ENCODE measurements at regions not wholly inside any gene's neighbourhood (a gene's known extent, or its start where the extent isn't known, plus 50 kb on each side); places are given as distances from the start of the nearest gene placed in this dataset.

DNA sequence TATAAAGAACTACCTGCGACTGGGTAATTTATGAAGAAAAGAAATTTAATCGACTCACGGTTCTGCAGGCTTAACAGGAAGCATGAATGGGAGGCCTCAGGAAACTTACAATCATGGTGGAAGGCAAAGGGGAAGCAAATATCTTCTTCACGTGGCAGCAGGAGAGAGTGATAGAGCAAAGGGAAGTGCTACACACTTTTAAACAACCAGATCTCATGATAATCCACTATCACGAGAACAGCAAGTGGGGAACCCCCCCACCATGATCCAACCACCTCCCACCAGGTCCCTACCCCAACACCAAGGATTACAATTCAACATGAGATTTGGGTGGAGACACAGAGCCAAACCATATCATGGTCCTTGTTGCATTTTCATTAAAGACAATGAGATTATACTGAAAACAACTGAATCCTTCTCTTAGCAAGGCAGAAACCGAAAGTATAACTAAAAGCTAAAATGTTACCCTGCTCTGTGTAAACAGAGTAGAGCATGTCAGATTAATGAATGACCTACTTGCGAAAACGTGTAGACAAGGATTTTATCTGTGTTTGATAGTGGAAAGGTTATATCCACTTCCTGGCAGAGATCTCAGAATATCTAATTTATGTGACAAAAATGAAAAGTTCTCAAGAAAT lies 60.1 kb upstream of the RBBP8 start:
- Histone ChIP-seq H3K27me3 (ENCODE audit: low read depth) (no peaks in the 10 kb centered on the region), H3K36me3 (no peaks in the 10 kb centered on the region), H3K4me3 (no peak overlapping the region), H3K27ac (peak overlapping the region; percentile 40), H3K4me1 (peaks cover 10% of the 10 kb centered on the region), H3K9me3 (no peaks in the 10 kb centered on the region)
- TF ChIP-seq, protein P1, sequence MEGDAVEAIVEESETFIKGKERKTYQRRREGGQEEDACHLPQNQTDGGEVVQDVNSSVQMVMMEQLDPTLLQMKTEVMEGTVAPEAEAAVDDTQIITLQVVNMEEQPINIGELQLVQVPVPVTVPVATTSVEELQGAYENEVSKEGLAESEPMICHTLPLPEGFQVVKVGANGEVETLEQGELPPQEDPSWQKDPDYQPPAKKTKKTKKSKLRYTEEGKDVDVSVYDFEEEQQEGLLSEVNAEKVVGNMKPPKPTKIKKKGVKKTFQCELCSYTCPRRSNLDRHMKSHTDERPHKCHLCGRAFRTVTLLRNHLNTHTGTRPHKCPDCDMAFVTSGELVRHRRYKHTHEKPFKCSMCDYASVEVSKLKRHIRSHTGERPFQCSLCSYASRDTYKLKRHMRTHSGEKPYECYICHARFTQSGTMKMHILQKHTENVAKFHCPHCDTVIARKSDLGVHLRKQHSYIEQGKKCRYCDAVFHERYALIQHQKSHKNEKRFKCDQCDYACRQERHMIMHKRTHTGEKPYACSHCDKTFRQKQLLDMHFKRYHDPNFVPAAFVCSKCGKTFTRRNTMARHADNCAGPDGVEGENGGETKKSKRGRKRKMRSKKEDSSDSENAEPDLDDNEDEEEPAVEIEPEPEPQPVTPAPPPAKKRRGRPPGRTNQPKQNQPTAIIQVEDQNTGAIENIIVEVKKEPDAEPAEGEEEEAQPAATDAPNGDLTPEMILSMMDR (IDR thresholded peaks at IDR 0.05): no peak
- intact Hi-C loops (cut with DNase I): no loop called here
- ATAC-seq (peak; percentile 51 to 86), DNase-seq (no peak)

DNA sequence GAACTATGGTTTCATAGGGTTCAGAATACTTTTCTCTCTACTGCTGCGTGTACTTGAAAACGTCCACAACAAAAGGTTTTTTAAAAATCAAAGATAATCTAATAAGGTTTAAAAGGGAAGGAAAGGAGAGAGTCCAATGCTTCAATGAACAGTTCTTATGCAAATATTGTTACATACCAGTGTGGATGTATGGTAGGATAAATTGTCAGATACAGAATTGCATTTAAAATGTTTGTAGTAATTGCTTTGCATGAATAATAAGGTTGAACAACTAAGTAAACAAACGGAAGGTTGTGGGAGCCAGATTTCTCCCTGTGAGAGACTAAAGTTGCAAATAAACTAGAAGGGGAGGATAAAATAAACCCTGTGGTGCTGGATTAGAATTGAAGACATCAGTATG lies 53.8 kb upstream of the RBBP8 start:
- Histone ChIP-seq H3K9me3 (no peaks in the 10 kb centered on the region), H3K4me3 (no peak overlapping the region), H3K4me1 (no peaks in the 10 kb centered on the region), H3K36me3 (no peaks in the 10 kb centered on the region), H3K27me3 (ENCODE audit: low read depth) (no peaks in the 10 kb centered on the region), H3K27ac (no peak overlapping the region)
- ATAC-seq (no peak), DNase-seq (no peak)
- intact Hi-C loops (cut with DNase I): no loop called here
- TF ChIP-seq, protein P1 (IDR thresholded peaks at IDR 0.05): no peak

DNA sequence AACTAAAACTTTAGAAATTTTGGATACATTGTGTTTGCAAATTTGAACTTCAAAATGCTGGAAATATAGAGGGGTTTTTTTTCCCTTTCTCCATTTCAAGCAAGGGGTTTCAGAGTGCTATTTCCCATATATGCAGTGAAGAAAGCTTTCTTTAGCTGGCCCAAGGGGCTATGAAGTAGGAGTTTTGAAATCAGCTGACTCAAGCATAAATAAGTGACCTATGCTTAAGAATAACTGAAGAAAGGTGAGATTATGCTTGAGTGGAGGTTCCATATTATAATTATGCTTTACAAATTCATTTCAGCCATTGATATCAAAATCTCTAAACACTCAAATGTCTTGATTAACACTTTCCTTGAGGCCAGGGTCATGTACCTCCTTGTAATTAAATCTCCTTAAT lies 51.0 kb upstream of the RBBP8 start:
- ATAC-seq: no peak
- intact Hi-C loops (cut with DNase I): no loop called here

DNA sequence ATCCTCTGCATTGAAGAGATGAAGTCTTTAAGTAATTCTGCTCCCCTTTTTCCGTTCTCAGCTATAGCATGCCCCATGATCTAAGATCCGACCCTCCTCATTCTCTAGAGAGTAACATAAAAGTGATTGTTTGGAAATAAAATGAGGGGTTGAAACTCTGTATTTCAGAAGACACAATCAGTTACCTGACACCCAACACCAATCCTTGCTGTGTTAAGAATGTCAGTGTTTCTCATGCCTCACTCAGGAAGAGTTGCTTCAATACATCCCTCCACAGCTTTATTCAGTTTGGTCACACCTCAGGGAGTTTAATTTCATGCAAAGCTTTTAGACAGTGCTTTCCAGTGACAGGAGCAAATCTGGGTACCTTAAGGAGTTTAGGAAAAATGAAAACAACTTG lies 49.9 kb upstream of the RBBP8 start:
- TF ChIP-seq, protein P1 (IDR thresholded peaks at IDR 0.05): no peak
- no peak overlapping the region for H3K4me3 ChIP-seq
- DNase-seq (no peak), ATAC-seq (no peak)
- intact Hi-C loops (cut with DNase I): no loop called here
- no peaks in the 10 kb centered on the region for H3K9me3 ChIP-seq
- no peaks in the 10 kb centered on the region for H3K36me3 ChIP-seq
- H3K27me3 ChIP-seq (ENCODE audit: low read depth): no peaks in the 10 kb centered on the region
- no peak overlapping the region for H3K27ac ChIP-seq
- H3K4me1 ChIP-seq: no peaks in the 10 kb centered on the region

More for the DNA sequence above, 51.0 kb upstream of the RBBP8 start:
- Histone ChIP-seq H3K36me3 (no peaks in the 10 kb centered on the region), H3K4me3 (no peak overlapping the region), H3K9me3 (no peaks in the 10 kb centered on the region), H3K27me3 (ENCODE audit: low read depth) (no peaks in the 10 kb centered on the region), H3K4me1 (no peaks in the 10 kb centered on the region), H3K27ac (no peak overlapping the region)
- TF ChIP-seq, protein P1 (IDR thresholded peaks at IDR 0.05): no peak
- DNase-seq: no peak
